ENCODE measurements at regions not wholly inside any gene's neighbourhood (a gene's known extent, or its start where the extent isn't known, plus 50 kb on each side); places are given as distances from the start of the nearest gene placed in this dataset.

DNA sequence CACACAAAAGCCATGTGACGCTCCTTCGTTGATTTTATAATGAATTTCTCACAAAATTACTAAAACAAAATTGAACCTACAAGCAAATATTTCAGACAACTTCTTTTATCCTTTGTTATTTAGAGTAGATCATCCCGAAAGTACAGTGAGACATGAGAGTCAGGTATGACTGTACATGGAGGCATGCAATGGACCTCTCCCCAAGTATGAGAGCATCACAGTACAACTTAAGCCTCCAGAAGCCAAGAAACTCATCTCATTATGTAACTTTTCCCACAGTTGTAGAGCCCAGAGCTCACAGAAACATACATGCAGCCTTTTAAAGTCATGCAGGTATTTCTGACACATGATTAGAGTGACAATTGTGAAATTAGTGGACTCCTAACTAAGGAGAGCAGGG lies 167.7 kb downstream of the PAPSS1 start:
- Histone ChIP-seq H3K4me2 (ENCODE audit: low read depth, low read length, poor library complexity, severe bottlenecking) (no peak overlapping the region), H4K20me1 (ENCODE audit: low read depth, low read length) (no peaks in the 10 kb centered on the region), H3K4me3 (ENCODE audit: insufficient read depth, low read length, poor library complexity, severe bottlenecking) (no peak overlapping the region), H3K9me2 (replicated peaks; ENCODE audit: insufficient read depth, low read length) (no peaks in the 10 kb centered on the region), H3K36me3 (ENCODE audit: low read length) (no peaks in the 10 kb centered on the region), H2AFZ (ENCODE audit: low read depth, low read length, severe bottlenecking) (no peak overlapping the region), H3K27me3 (ENCODE audit: low read length) (no peaks in the 10 kb centered on the region), H3K9me3 (ENCODE audit: insufficient read depth, low read length) (no peaks in the 10 kb centered on the region), H3K27ac (ENCODE audit: low read depth, low read length) (no peak overlapping the region), H3F3A (ENCODE audit: insufficient read depth) (no peaks in the 10 kb centered on the region), H3K9ac (ENCODE audit: low read length) (no peak overlapping the region), H3K79me2 (ENCODE audit: insufficient read depth, low read length) (no peaks in the 10 kb centered on the region)
- TF ChIP-seq EZH2phosphoT487 (conservative IDR thresholded peaks at IDR 0.05; ENCODE audit: low read length) (no peak), CTCF (IDR thresholded peaks at IDR 0.05; ENCODE audit: insufficient read depth, low read length, poor library complexity, severe bottlenecking) (no peak)

GRCh38 chr4:107548211-107548905 lies 171.7 kb downstream of the PAPSS1 start:
- Histone ChIP-seq H3K4me2 (ENCODE audit: low read depth, low read length, poor library complexity, severe bottlenecking) (no peak overlapping the region), H2AFZ (ENCODE audit: low read depth, low read length, severe bottlenecking) (no peak overlapping the region), H3K4me3 (ENCODE audit: insufficient read depth, low read length, poor library complexity, severe bottlenecking) (no peak overlapping the region), H4K20me1 (ENCODE audit: low read depth, low read length) (no peaks in the 10 kb centered on the region), H3F3A (ENCODE audit: insufficient read depth) (no peaks in the 10 kb centered on the region), H3K9me3 (ENCODE audit: insufficient read depth, low read length) (no peaks in the 10 kb centered on the region), H3K9me2 (replicated peaks; ENCODE audit: insufficient read depth, low read length) (no peaks in the 10 kb centered on the region), H3K9ac (ENCODE audit: low read length) (no peak overlapping the region), H3K27ac (ENCODE audit: low read depth, low read length) (no peak overlapping the region), H3K27me3 (ENCODE audit: low read length) (no peaks in the 10 kb centered on the region), H3K36me3 (ENCODE audit: low read length) (no peaks in the 10 kb centered on the region), H3K79me2 (ENCODE audit: insufficient read depth, low read length) (no peaks in the 10 kb centered on the region)
- TF ChIP-seq CTCF (IDR thresholded peaks at IDR 0.05; ENCODE audit: insufficient read depth, low read length, poor library complexity, severe bottlenecking) (no peak), EZH2phosphoT487 (conservative IDR thresholded peaks at IDR 0.05; ENCODE audit: low read length) (no peak)

GRCh38 chr4:107546638-107547037 lies 173.4 kb downstream of the PAPSS1 start:
- H3K9me3 ChIP-seq (ENCODE audit: insufficient read depth, low read length): no peaks in the 10 kb centered on the region
- H3K9me2 ChIP-seq (replicated peaks; ENCODE audit: insufficient read depth, low read length): no peaks in the 10 kb centered on the region
- TF ChIP-seq EZH2phosphoT487 (conservative IDR thresholded peaks at IDR 0.05; ENCODE audit: low read length) (no peak), CTCF (IDR thresholded peaks at IDR 0.05; ENCODE audit: insufficient read depth, low read length, poor library complexity, severe bottlenecking) (no peak)
- no peak overlapping the region for H3K4me3 ChIP-seq (ENCODE audit: insufficient read depth, low read length, poor library complexity, severe bottlenecking)
- H4K20me1 ChIP-seq (ENCODE audit: low read depth, low read length): no peaks in the 10 kb centered on the region
- no peak overlapping the region for H3K4me2 ChIP-seq (ENCODE audit: low read depth, low read length, poor library complexity, severe bottlenecking)
- H3F3A ChIP-seq (ENCODE audit: insufficient read depth): no peaks in the 10 kb centered on the region
- H3K27ac ChIP-seq (ENCODE audit: low read depth, low read length): no peak overlapping the region
- no peak overlapping the region for H3K9ac ChIP-seq (ENCODE audit: low read length)
- H3K27me3 ChIP-seq (ENCODE audit: low read length): no peaks in the 10 kb centered on the region
- no peaks in the 10 kb centered on the region for H3K36me3 ChIP-seq (ENCODE audit: low read length)
- no peaks in the 10 kb centered on the region for H3K79me2 ChIP-seq (ENCODE audit: insufficient read depth, low read length)
- no peak overlapping the region for H2AFZ ChIP-seq (ENCODE audit: low read depth, low read length, severe bottlenecking)

All from SU-DHL-6 (cell line).